ENCODE measurements at regions not wholly inside any gene's neighbourhood (a gene's known extent, or its start where the extent isn't known, plus 50 kb on each side); places are given as distances from the start of the nearest gene placed in this dataset.
"Not testable (repeated sequence)": the region's sequence is repeated elsewhere in the genome, so short reads cannot be mapped to it uniquely, and the experiment has no call there.

- no peak for DNase-seq
Observed at GRCh38 chr4:81375745-81376144, 96.0 kb downstream of the RASGEF1B start.

- DNase-seq, result no peak
Observed at GRCh38 chr4:81369886-81370285, 101.8 kb downstream of the RASGEF1B start.

GRCh38 chr4:81366779-81367178 lies 104.9 kb downstream of the RASGEF1B start:
- DNase-seq, result no peak

GRCh38 chr4:81360737-81361136 lies 111.0 kb downstream of the RASGEF1B start:
- DNase-seq, result no peak

- no peak for DNase-seq
Observed at GRCh38 chr4:81359207-81359606, 112.5 kb downstream of the RASGEF1B start.

- no peak for DNase-seq
Observed at GRCh38 chr4:81358154-81358553, 113.6 kb downstream of the RASGEF1B start.

- DNase-seq, result no peak
Observed at GRCh38 chr4:81356621-81357020, 115.1 kb downstream of the RASGEF1B start.

- no peak for DNase-seq
Observed at GRCh38 chr4:81355136-81355535, 116.6 kb downstream of the RASGEF1B start.

GRCh38 chr4:81353861-81354260 lies 117.8 kb downstream of the RASGEF1B start:
- DNase-seq, result no peak

- no peak for DNase-seq
Observed at GRCh38 chr4:81352446-81352835, 119.3 kb downstream of the RASGEF1B start.

- DNase-seq, result peak; percentile 63 to 67
Observed at GRCh38 chr4:81351654-81352445, 119.9 kb downstream of the RASGEF1B start.

GRCh38 chr4:81350040-81350439 lies 121.7 kb downstream of the RASGEF1B start:
- DNase-seq, result no peak

GRCh38 chr4:81348778-81349094 lies 123.0 kb downstream of the RASGEF1B start:
- DNase-seq, result no peak

- no peak for DNase-seq
Observed at GRCh38 chr4:81348086-81348777, 123.5 kb downstream of the RASGEF1B start.

- no peak for DNase-seq
Observed at GRCh38 chr4:81346719-81347118, 125.0 kb downstream of the RASGEF1B start.

GRCh38 chr4:81343536-81343935 lies 128.2 kb downstream of the RASGEF1B start:
- no peak for DNase-seq

- no peak for DNase-seq
Observed at GRCh38 chr4:81343046-81343445, 128.0 kb upstream of the PRKG2 start.

- no peak for DNase-seq
Observed at GRCh38 chr4:81337211-81337610, 122.2 kb upstream of the PRKG2 start.

- no peak for DNase-seq
Observed at GRCh38 chr4:81335122-81335912, 120.3 kb upstream of the PRKG2 start.

- DNase-seq, result no peak
Observed at GRCh38 chr4:81330018-81330417, 115.0 kb upstream of the PRKG2 start.

GRCh38 chr4:81326581-81326980 lies 111.6 kb upstream of the PRKG2 start:
- DNase-seq, result no peak

- not testable (repeated sequence) for DNase-seq
Observed at GRCh38 chr4:81324594-81324993, 109.6 kb upstream of the PRKG2 start.

GRCh38 chr4:81319657-81320056 lies 104.6 kb upstream of the PRKG2 start:
- DNase-seq, result no peak
